T47D (cell line): ENCODE measurements at regions not wholly inside any gene's neighbourhood (a gene's known extent, or its start where the extent isn't known, plus 50 kb on each side); places are given as distances from the start of the nearest gene placed in this dataset.
A peak's percentile ranks its signal among the peaks of the same experiment; 100 is the strongest.
"Not testable (repeated sequence)": the region's sequence is repeated elsewhere in the genome, so short reads cannot be mapped to it uniquely, and the experiment has no call there.

Experiments used
- DNase-seq, 2 experiments: peaks; one replicate each; pipeline versions ENCODE4 v3.0.0 to v3.0.0-alpha.2; 2011 to 2012; ENCODE audit warnings: low read depth in 1 of 2, low spot score in 1 of 2
- JUND ChIP-seq: IDR thresholded peaks from 2 replicates; pipeline ENCODE4 v1.6.1; 2012; ENCODE audit warnings: low read depth
- in situ Hi-C: cut with HindIII; loops from 2 replicates; pipeline ENCODE4 v1.10.0; 2016; ENCODE audit warnings: low sequenced_read_pairs, low pct_unique_long_range_greater_than_20kb

DNA sequence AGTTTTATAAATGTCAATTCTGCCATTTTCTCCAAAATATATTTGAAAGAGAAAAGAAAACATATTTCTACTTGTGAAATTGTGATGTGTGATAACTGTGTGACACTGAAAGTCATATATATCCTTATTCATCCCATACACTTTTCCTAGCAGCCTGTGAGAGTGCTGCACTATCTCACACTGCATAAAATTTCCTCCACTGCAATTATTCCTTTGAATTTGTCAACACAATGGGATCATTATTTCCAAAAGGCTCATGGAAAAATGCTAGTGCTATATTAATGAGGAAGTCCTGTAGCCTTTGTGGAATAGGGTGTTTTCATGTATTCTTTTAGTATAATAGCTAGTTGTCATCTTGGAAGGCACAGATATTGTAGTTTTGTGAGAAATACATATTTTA is 504.1 kb downstream of the RPL10L start:
- no peak for DNase-seq
- in situ Hi-C loops = no loop called here
- TF ChIP-seq JUND = no peak

GRCh38 chr14:46147024-46147423 is 504.6 kb downstream of the RPL10L start:
- no peak for TF ChIP-seq JUND
- in situ Hi-C loops = no loop called here
- DNase-seq = no peak

GRCh38 chr14:46140445-46140844 is 511.1 kb downstream of the RPL10L start:
- DNase-seq = no peak
- in situ Hi-C loops = no loop called here
- TF ChIP-seq JUND = no peak

GRCh38 chr14:46139649-46140048 is 511.9 kb downstream of the RPL10L start:
- TF ChIP-seq JUND = no peak
- in situ Hi-C loops = no loop called here
- no peak for DNase-seq

DNA sequence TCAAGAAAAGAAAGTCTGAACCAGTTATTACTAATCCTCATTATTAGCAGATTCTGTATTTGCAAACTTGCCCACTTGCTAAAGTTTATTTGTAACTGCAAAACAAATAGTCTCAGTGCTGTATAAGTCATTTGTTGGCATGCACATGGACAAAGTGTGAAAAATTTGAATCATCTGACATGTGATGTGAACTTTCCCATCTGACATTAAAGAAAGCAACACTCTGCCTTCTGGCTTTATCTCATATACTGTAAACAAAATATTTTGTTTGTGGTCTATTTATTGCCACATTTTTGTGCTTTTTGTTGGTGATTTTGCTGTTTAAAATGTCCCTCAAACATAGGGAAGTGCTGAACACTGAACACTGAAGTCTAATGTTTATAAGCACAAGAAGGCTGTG is 513.8 kb downstream of the RPL10L start:
- no peak for TF ChIP-seq JUND
- in situ Hi-C loops = no loop called here
- no peak for DNase-seq

- in situ Hi-C loops = no loop called here
- no peak for DNase-seq
- no peak for TF ChIP-seq JUND
Observed at GRCh38 chr14:46136456-46136855, 515.1 kb downstream of the RPL10L start.

DNA sequence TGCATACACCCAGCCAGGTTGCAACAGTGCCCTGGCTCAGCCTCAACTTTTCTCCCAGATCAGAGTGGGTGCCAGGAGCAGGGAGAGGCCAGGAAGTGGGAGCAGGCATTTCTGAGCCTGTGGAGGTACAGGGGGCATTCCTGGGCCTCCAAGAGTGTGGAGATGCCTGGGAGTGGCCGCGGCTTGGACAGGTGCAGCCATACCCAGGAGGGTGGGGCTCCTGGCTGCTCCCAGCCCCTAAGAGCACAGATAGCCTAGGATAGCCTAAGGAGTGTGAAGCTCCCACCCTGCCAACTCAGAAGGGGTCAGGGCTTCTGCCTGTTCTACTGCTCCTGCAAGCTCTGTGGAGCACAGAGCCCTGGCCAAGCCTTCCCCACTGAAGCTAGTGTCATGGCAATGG is 543.4 kb downstream of the RPL10L start:
- in situ Hi-C loops = no loop called here
- TF ChIP-seq JUND = no peak
- DNase-seq = no peak

- DNase-seq, in situ Hi-C loops: not testable (repeated sequence)
Observed at GRCh38 chr14:46100901-46101300, 550.7 kb downstream of the RPL10L start.

DNA sequence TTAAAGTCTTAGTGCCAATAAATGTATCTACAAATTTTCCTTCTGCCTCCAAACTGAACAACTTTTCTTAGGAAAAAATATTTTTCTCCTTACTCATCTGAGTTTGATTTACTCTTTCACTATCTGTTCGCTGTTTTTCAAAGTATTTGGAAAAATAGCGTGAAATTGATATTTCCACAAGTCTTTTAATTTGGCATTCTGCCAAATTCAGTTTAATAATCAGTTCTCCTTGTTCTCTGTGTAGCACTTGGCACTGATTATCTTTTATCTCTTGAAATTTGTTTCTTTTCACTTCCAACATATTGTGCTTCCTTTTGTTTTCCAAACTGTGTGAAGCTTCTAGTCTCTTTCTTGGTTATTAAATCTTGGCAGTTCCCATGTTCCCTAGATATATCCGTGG is 559.8 kb downstream of the RPL10L start:
- TF ChIP-seq JUND = no peak
- in situ Hi-C loops = no loop called here
- DNase-seq = no peak

DNA sequence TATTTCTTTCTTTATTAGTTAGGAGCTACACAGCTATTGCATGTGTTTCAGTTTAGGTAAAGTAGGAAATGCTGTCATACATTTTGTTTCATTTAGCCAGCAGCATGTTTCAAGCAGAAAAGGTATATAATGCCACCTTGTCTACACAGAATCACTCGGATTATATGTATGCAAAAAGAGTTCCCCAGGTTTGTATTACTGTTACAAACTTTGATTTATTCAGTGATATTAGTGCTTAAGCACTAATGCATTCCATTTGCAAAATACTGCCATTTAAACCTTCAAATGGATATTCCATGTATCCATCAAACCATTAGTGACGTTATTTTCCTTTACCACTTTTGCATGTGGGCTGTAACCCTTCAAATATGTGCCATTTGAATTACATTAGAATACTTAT is 564.0 kb downstream of the RPL10L start:
- TF ChIP-seq JUND = no peak
- in situ Hi-C loops = no loop called here
- DNase-seq = no peak

DNA sequence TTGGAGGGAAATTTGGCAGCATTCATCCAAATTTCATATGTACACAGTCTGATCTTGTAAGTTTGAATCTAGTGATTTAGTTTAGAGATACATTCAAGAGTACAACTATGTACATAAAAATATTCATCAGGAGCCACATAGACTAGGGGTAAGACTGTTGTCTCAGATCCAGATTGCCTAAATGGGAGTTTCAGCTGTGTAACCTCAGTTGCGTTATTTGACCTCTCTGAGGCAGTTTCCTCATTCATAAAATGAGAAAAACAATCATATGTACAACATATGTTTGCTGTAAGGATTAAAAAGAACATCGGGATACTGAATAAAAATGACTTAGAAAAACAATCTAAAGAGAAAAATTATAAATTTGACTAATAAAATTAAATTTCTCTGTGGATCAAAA is 577.5 kb downstream of the RPL10L start:
- in situ Hi-C loops = no loop called here
- DNase-seq = no peak
- no peak for TF ChIP-seq JUND

GRCh38 chr14:46063872-46064271 is 587.7 kb downstream of the RPL10L start:
- no peak for TF ChIP-seq JUND
- peak in 1 of 2 experiments; percentile 81 for DNase-seq
- in situ Hi-C loops = no loop called here

GRCh38 chr14:46058964-46059563 is 592.5 kb downstream of the RPL10L start:
- no peak for TF ChIP-seq JUND
- in situ Hi-C loops = no loop called here

DNA sequence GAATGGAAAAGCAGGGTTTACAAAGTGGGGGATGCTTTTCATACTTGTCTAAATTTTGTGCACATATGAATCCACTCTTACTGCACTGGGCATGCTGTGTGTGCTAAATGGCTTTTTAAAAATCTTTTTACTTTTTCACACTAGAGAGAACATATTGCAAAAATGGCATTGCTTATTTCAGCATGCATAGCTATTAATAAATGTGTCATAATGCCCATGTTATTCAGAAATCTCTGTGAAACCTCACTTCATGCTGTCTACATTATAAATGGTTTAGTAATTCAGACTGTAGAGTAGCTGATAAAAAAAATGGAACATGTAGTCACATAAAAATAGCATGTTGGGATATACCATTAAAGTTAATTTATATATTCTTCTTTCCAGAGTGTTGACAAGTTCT is 593.8 kb downstream of the RPL10L start:
- in situ Hi-C loops = no loop called here
- DNase-seq = no peak
- no peak for TF ChIP-seq JUND

More at GRCh38 chr14:46058964-46059563, 592.5 kb downstream of the RPL10L start:
- no peak for DNase-seq
